Activated naive CD4-positive, alpha-beta T cell treated with anti-CD3 and anti-CD28 coated beads, Interleukin-2, amount 50 U/mL, for 24 hours (primary cell): ENCODE measurements at regions not wholly inside any gene's neighbourhood (a gene's known extent, or its start where the extent isn't known, plus 50 kb on each side); places are given as distances from the start of the nearest gene placed in this dataset.
A peak's percentile ranks its signal among the peaks of the same experiment; 100 is the strongest.
"Not testable (repeated sequence)": the region's sequence is repeated elsewhere in the genome, so short reads cannot be mapped to it uniquely, and the experiment has no call there.

ENCODE experiments used
- H3K27ac Mint-ChIP-seq: one replicate; pipeline ENCODE4 v1.8.0; 2021; ENCODE audit warnings: mild to moderate bottlenecking, mixed read lengths
- H3K27me3 Mint-ChIP-seq: one replicate; pipeline ENCODE4 v1.8.0; 2021; ENCODE audit warnings: mixed read lengths
- H3K36me3 Mint-ChIP-seq: one replicate; pipeline ENCODE4 v1.8.0; 2021; ENCODE audit warnings: mixed read lengths
- H3K4me1 Mint-ChIP-seq: one replicate; pipeline ENCODE4 v1.8.0; 2021; ENCODE audit warnings: mixed read lengths
- H3K4me3 Mint-ChIP-seq: one replicate; pipeline ENCODE4 v1.8.0; 2021; ENCODE audit warnings: mild to moderate bottlenecking, mixed read lengths
- H3K9me3 Mint-ChIP-seq: one replicate; pipeline ENCODE4 v1.8.0; 2021; ENCODE audit warnings: mixed read lengths

DNA sequence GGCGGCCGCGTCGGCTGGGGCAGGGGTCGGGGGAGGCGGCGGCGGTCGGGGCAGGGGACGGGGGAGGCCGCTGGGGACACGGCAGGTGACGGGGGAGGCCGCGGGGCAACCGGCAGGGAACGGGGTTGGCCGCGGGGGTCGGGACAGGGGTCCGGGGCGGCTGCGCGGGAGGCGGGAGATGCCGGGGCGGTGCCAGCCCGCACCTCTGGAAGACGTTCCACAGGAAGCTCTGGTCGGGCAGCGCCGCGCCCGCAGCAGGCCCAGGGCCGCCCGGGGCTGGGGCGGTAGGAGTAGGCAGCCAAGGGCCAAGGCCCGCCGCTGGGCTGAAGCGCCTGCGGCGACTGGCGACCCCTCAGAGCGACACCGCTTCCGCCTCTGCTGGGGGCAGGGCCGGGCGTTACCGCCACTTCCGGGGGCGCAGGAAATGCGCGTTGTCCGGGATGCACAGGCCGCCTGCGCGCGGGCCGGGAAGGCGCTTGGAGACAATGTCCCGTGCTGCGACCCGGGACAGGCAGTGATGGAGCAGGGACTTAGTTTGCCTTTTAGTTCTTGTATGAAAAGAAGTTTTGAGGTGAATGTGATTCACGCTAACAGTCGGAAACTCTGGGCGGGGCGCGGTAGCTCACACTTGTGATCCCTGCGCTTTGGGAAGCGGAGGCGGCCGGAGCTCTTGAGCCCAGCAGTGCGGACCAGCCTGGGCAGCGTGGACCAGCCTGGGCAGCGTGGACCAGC lies 110.0 kb upstream of the LPCAT1 start:
- H3K36me3 Mint-ChIP-seq, result no peaks in the 10 kb centered on the region
- no peaks in the 10 kb centered on the region for H3K27me3 Mint-ChIP-seq
- no peaks in the 10 kb centered on the region for H3K9me3 Mint-ChIP-seq
- peak overlapping the region; percentile 93 for H3K4me3 Mint-ChIP-seq
- H3K27ac Mint-ChIP-seq, result peak overlapping the region; percentile 91
- H3K4me1 Mint-ChIP-seq, result peaks cover 44% of the 10 kb centered on the region

GRCh38 chr5:1631004-1631403 lies 107.2 kb upstream of the LPCAT1 start:
- H3K27me3 Mint-ChIP-seq, H3K27ac Mint-ChIP-seq, H3K9me3 Mint-ChIP-seq, H3K4me3 Mint-ChIP-seq, H3K36me3 Mint-ChIP-seq: not testable (repeated sequence)
- H3K4me1 Mint-ChIP-seq, result peaks cover 44% of the 10 kb centered on the region

GRCh38 chr5:1626397-1626796 lies 102.6 kb upstream of the LPCAT1 start:
- not testable (repeated sequence) for H3K27me3 Mint-ChIP-seq, H3K27ac Mint-ChIP-seq, H3K36me3 Mint-ChIP-seq, H3K4me3 Mint-ChIP-seq, H3K9me3 Mint-ChIP-seq
- H3K4me1 Mint-ChIP-seq, result peaks cover 18% of the 10 kb centered on the region

- Mint-ChIP-seq H3K4me1 (peaks cover 12% of the 10 kb centered on the region), H3K36me3 (peaks cover 17% of the 10 kb centered on the region)
- H3K27ac Mint-ChIP-seq, H3K27me3 Mint-ChIP-seq, H3K4me3 Mint-ChIP-seq, H3K9me3 Mint-ChIP-seq: not testable (repeated sequence)
These were observed 95.8 kb upstream of the LPCAT1 start for GRCh38 chr5:1619531-1619930.

- not testable (repeated sequence) for H3K27me3 Mint-ChIP-seq, H3K27ac Mint-ChIP-seq, H3K4me3 Mint-ChIP-seq, H3K9me3 Mint-ChIP-seq
- peaks cover 15% of the 10 kb centered on the region for H3K36me3 Mint-ChIP-seq
- peaks cover 12% of the 10 kb centered on the region for H3K4me1 Mint-ChIP-seq
These were observed 94.6 kb upstream of the LPCAT1 start for GRCh38 chr5:1618296-1618865.

GRCh38 chr5:1617236-1617755 lies 93.5 kb upstream of the LPCAT1 start:
- not testable (repeated sequence) for H3K27ac Mint-ChIP-seq, H3K4me3 Mint-ChIP-seq, H3K9me3 Mint-ChIP-seq, H3K27me3 Mint-ChIP-seq
- H3K4me1 Mint-ChIP-seq, result peaks cover 12% of the 10 kb centered on the region
- peaks cover 22% of the 10 kb centered on the region for H3K36me3 Mint-ChIP-seq

GRCh38 chr5:1613515-1613914 lies 89.8 kb upstream of the LPCAT1 start:
- H3K4me1 Mint-ChIP-seq, result not testable (repeated sequence)

DNA sequence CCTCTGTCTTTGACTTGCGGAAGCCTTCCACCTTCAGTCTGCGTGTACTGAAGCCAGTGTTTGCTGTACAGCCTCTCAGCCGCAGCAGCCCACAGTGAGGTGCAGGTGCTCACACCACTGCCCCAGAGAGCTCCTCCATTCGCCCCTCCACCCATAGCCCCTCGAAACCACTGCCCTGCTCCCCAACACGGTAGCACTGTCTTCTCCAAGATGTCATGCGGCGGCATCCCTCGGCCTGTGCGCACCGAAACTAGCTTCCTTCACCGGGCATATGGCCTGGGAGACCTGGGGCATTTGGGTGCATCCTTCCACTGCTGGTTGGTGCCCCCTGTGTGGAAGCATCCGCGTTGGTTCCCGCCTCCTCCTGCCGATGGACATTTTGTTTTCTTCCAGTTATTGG lies 86.8 kb upstream of the LPCAT1 start:
- H3K4me3 Mint-ChIP-seq, H3K36me3 Mint-ChIP-seq, H3K27ac Mint-ChIP-seq, H3K27me3 Mint-ChIP-seq, H3K9me3 Mint-ChIP-seq: not testable (repeated sequence)
- peaks cover 19% of the 10 kb centered on the region for H3K4me1 Mint-ChIP-seq

More at GRCh38 chr5:1613515-1613914, 89.8 kb upstream of the LPCAT1 start:
- not testable (repeated sequence) for H3K27ac Mint-ChIP-seq, H3K4me3 Mint-ChIP-seq, H3K9me3 Mint-ChIP-seq, H3K27me3 Mint-ChIP-seq
- H3K36me3 Mint-ChIP-seq, result peaks cover 13% of the 10 kb centered on the region

- not testable (repeated sequence) for H3K27me3 Mint-ChIP-seq, H3K36me3 Mint-ChIP-seq, H3K9me3 Mint-ChIP-seq, H3K27ac Mint-ChIP-seq
- Mint-ChIP-seq H3K4me1 (peaks cover 19% of the 10 kb centered on the region), H3K4me3 (peak overlapping the region; percentile 20)
These were observed 85.4 kb upstream of the LPCAT1 start for GRCh38 chr5:1609111-1609510.

DNA sequence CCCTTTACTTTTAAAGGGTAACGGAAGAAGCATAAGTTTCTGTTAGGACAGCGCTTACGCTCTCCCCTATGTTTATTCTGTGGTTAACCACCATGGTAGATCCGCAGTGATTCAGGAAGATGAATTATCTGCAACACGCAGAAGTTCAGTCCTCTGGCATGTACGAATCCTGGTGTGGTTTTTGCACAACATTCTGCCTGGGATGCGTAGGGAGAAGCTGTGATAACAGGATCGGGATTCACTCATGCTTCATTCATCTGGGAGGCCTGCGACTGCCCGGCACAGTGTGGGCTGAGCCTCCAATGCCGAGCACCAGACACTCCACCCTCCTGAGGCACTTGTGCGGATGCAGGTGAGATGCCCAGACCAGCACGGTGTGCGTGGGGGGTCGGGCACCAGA lies 84.6 kb upstream of the LPCAT1 start:
- not testable (repeated sequence) for H3K9me3 Mint-ChIP-seq, H3K27me3 Mint-ChIP-seq, H3K36me3 Mint-ChIP-seq, H3K27ac Mint-ChIP-seq
- Mint-ChIP-seq H3K4me3 (peak overlapping the region; percentile 4), H3K4me1 (peaks cover 19% of the 10 kb centered on the region)

DNA sequence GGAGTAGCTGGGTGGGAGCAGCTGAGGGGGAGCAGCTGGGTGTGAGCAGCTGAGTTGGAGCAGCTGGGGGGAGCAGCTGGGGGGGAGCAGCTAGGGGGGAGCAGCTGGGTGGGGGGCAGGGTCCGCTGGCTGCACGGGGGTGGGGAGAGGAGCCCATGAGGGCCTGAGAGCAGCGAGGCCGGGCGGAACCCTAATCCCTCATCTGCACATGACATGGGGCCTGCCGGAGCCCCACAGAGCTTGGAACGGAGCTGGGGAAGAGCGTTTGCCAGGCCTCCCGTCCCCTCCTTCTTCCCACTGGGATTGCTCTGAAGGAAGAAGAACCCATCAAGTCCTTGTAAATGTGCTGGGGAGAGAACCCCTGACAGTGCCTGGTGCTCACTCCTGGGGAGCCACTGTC lies 83.2 kb upstream of the LPCAT1 start:
- H3K4me3 Mint-ChIP-seq, H3K9me3 Mint-ChIP-seq, H3K36me3 Mint-ChIP-seq, H3K27me3 Mint-ChIP-seq, H3K27ac Mint-ChIP-seq: not testable (repeated sequence)
- H3K4me1 Mint-ChIP-seq, result peaks cover 19% of the 10 kb centered on the region

GRCh38 chr5:1603916-1604315 lies 80.2 kb upstream of the LPCAT1 start:
- not testable (repeated sequence) for H3K36me3 Mint-ChIP-seq, H3K27me3 Mint-ChIP-seq, H3K9me3 Mint-ChIP-seq, H3K27ac Mint-ChIP-seq, H3K4me3 Mint-ChIP-seq
- peaks cover 27% of the 10 kb centered on the region for H3K4me1 Mint-ChIP-seq

- H3K4me3 Mint-ChIP-seq, H3K9me3 Mint-ChIP-seq, H3K27ac Mint-ChIP-seq, H3K27me3 Mint-ChIP-seq: not testable (repeated sequence)
- peaks cover 10% of the 10 kb centered on the region for H3K36me3 Mint-ChIP-seq
- peaks cover 13% of the 10 kb centered on the region for H3K4me1 Mint-ChIP-seq
These were observed 77.8 kb upstream of the LPCAT1 start for GRCh38 chr5:1601565-1601964.

- Mint-ChIP-seq H3K4me1 (peaks cover 17% of the 10 kb centered on the region), H3K36me3 (peaks cover 10% of the 10 kb centered on the region), H3K4me3 (peak overlapping the region; percentile 12), H3K27ac (peak overlapping the region; percentile 56)
- not testable (repeated sequence) for H3K9me3 Mint-ChIP-seq, H3K27me3 Mint-ChIP-seq
These were observed 75.4 kb upstream of the LPCAT1 start for GRCh38 chr5:1598950-1599737.

- H3K9me3 Mint-ChIP-seq, H3K27ac Mint-ChIP-seq, H3K27me3 Mint-ChIP-seq: not testable (repeated sequence)
- peaks cover 14% of the 10 kb centered on the region for H3K36me3 Mint-ChIP-seq
- H3K4me3 Mint-ChIP-seq, result peak overlapping the region; percentile 71
- peaks cover 23% of the 10 kb centered on the region for H3K4me1 Mint-ChIP-seq
These were observed 73.3 kb upstream of the LPCAT1 start for GRCh38 chr5:1597093-1597473.

DNA sequence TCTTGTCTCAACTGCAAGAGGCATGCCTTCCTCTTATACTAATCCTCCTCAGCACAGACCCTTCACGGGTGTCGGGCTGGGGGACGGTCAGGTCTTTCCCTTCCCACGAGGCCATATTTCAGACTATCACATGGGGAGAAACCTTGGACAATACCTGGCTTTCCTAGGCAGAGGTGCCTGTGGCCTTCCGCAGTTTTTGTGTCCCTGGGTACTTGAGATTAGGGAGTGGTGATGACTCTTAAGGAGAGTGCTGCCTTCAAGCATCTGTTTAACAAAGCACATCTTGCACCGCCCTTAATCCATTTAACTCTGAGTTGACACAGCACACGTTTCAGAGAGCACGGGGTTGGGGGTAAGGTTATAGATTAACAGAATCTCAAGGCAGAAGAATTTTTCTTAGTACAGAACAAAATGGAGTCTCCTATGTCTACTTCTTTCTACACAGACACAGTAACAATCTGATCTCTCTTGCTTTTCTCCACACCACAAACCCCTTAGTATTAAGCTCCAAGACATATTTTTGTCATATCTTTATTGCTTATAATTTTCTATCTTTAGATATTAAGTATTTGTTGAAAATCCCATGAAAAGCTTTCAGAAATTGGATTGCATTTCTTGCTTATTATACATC lies 72.8 kb upstream of the LPCAT1 start:
- H3K27ac Mint-ChIP-seq, H3K27me3 Mint-ChIP-seq, H3K4me3 Mint-ChIP-seq, H3K9me3 Mint-ChIP-seq: not testable (repeated sequence)
- Mint-ChIP-seq H3K36me3 (peaks cover 14% of the 10 kb centered on the region), H3K4me1 (peaks cover 23% of the 10 kb centered on the region)
